HG03469 (cell line): ENCODE measurements at regions not wholly inside any gene's neighbourhood (a gene's known extent, or its start where the extent isn't known, plus 50 kb on each side); places are given as distances from the start of the nearest gene placed in this dataset.

ENCODE experiments used
- ATAC-seq: cut with Tn5 transposase; IDR thresholded peaks from one replicate; pipeline ENCODE4 v1.9.1; 2021; ENCODE audit warnings: mild to moderate bottlenecking, moderate library complexity, moderate number of reproducible peaks; ENCODE audit not compliant: unreplicated experiment

- no peak for ATAC-seq
Observed at GRCh38 chr7:41878309-41879295, 175.7 kb upstream of the INHBA start.

- no peak for ATAC-seq
Observed at GRCh38 chr7:41877118-41877517, 174.2 kb upstream of the INHBA start.

- no peak for ATAC-seq
Observed at GRCh38 chr7:41875513-41875912, 172.6 kb upstream of the INHBA start.

- ATAC-seq = no peak
Observed at GRCh38 chr7:41874201-41874785, 171.4 kb upstream of the INHBA start.

- ATAC-seq = no peak
Observed at GRCh38 chr7:41873741-41874140, 170.9 kb upstream of the INHBA start.

- no peak for ATAC-seq
Observed at GRCh38 chr7:41872966-41873365, 170.1 kb upstream of the INHBA start.

GRCh38 chr7:41870461-41871138 is 167.7 kb upstream of the INHBA start:
- peak; percentile 67 for ATAC-seq

- peak; percentile 26 for ATAC-seq
Observed at GRCh38 chr7:41869997-41870396, 167.1 kb upstream of the INHBA start.

- ATAC-seq = no peak
Observed at GRCh38 chr7:41869596-41869995, 166.7 kb upstream of the INHBA start.

GRCh38 chr7:41869091-41869490 is 166.2 kb upstream of the INHBA start:
- ATAC-seq = no peak

- no peak for ATAC-seq
Observed at GRCh38 chr7:41867639-41868280, 164.9 kb upstream of the INHBA start.

- no peak for ATAC-seq
Observed at GRCh38 chr7:41862261-41862660, 159.4 kb upstream of the INHBA start.

- ATAC-seq = no peak
Observed at GRCh38 chr7:41861642-41862041, 158.8 kb upstream of the INHBA start.

- ATAC-seq = no peak
Observed at GRCh38 chr7:41858201-41858600, 155.3 kb upstream of the INHBA start.

- ATAC-seq = no peak
Observed at GRCh38 chr7:41855798-41856197, 152.9 kb upstream of the INHBA start.

GRCh38 chr7:41847606-41848005 is 144.7 kb upstream of the INHBA start:
- no peak for ATAC-seq

- ATAC-seq = no peak
Observed at GRCh38 chr7:41847151-41847550, 144.3 kb upstream of the INHBA start.

GRCh38 chr7:41842956-41843355 is 140.1 kb upstream of the INHBA start:
- no peak for ATAC-seq

- ATAC-seq = no peak
Observed at GRCh38 chr7:41837916-41838315, 135.0 kb upstream of the INHBA start.

GRCh38 chr7:41835976-41836530 is 133.2 kb upstream of the INHBA start:
- ATAC-seq = no peak
